OCI-LY1 (cell line): ENCODE measurements at regions not wholly inside any gene's neighbourhood (a gene's known extent, or its start where the extent isn't known, plus 50 kb on each side); places are given as distances from the start of the nearest gene placed in this dataset.

Source experiments
- CTCF ChIP-seq: fragments of 200-600 bp; sonication (generic), shearing (Covaris generic); IDR thresholded peaks from 2 replicates; pipeline ENCODE4 v1.5.1; 2017; ENCODE audit warnings: mild to moderate bottlenecking, antibody characterized with exemption, low read length, moderate library complexity, mixed read lengths
- EZH2 ChIP-seq: fragments of 200-600 bp; sonication (generic), shearing (Covaris generic); IDR thresholded peaks from 2 replicates; pipeline ENCODE4 v1.8.0; 2017; ENCODE audit warnings: borderline replicate concordance, mixed run types, mild to moderate bottlenecking, antibody characterized with exemption, low read length, moderate library complexity, mixed read lengths

- TF ChIP-seq CTCF (no peak), EZH2 (no peak)
Measured at GRCh38 chr2:382728-383022, 94.8 kb upstream of the ALKAL2 start.
